Smooth muscle cell (in vitro differentiated cells): ENCODE measurements at regions not wholly inside any gene's neighbourhood (a gene's known extent, or its start where the extent isn't known, plus 50 kb on each side); places are given as distances from the start of the nearest gene placed in this dataset.

Experiments
- DNase-seq: peaks from one replicate; lab custom pipeline; 2025; ENCODE audit not compliant: unreplicated experiment; lab: John Stamatoyannopoulos, UW
- H2AFZ ChIP-seq: fragments of 200-600 bp; sonication (generic); 2 replicates; pipeline ENCODE4 v1.6.0; 2016; ENCODE audit warnings: antibody characterized with exemption, low read depth, mild to moderate bottlenecking
- H3F3A ChIP-seq: fragments of 200-600 bp; sonication (generic); 2 replicates; pipeline ENCODE4 v1.6.0; 2017; ENCODE audit warnings: antibody characterized with exemption, low read depth
- H3K27ac ChIP-seq: fragments of 200-600 bp; sonication (generic); 2 replicates; pipeline ENCODE4 v1.5.1; 2016; ENCODE audit warnings: low read depth, mild to moderate bottlenecking
- H3K27me3 ChIP-seq: fragments of 200-600 bp; sonication (generic); 2 replicates; pipeline ENCODE4 v1.6.1; 2016; ENCODE audit warnings: low read depth, mild to moderate bottlenecking
- H3K36me3 ChIP-seq: fragments of 200-600 bp; sonication (generic); 2 replicates; pipeline ENCODE4 v1.5.1; 2016; ENCODE audit warnings: low read depth
- H3K4me1 ChIP-seq: fragments of 200-600 bp; sonication (generic); 2 replicates; pipeline ENCODE4 v1.5.1; 2016; ENCODE audit warnings: low read depth
- H3K4me2 ChIP-seq: fragments of 200-600 bp; sonication (generic); 2 replicates; pipeline ENCODE4 v1.6.0; 2016; ENCODE audit warnings: mild to moderate bottlenecking
- H3K4me3 ChIP-seq: fragments of 200-600 bp; sonication (generic); 2 replicates; pipeline ENCODE4 v1.5.1; 2016; ENCODE audit warnings: mild to moderate bottlenecking
- H3K79me2 ChIP-seq: fragments of 200-600 bp; sonication (generic); 2 replicates; pipeline ENCODE4 v1.6.0; 2016; ENCODE audit warnings: low read depth, mild to moderate bottlenecking
- H3K9ac ChIP-seq: fragments of 200-600 bp; sonication (generic); 2 replicates; pipeline ENCODE4 v1.6.0; 2016; ENCODE audit warnings: low read depth
- H3K9me3 ChIP-seq: fragments of 200-600 bp; sonication (generic); replicated peaks from 2 replicates; pipeline ENCODE4 v1.5.1; 2016; ENCODE audit warnings: low read depth
- H4K20me1 ChIP-seq: fragments of 200-600 bp; sonication (generic); 2 replicates; pipeline ENCODE4 v1.6.0; 2016; ENCODE audit warnings: low read depth
- WGBS: methylation state at CpG from one replicate; pipeline ENCODE4 v1.1.7; 2016; ENCODE audit warnings: low lambda C conversion rate; 5-methylcytosine and 5-hydroxymethylcytosine counted together
- TF ChIP-seq, protein P1 (sequence below): fragments of 200-600 bp; sonication (generic); IDR thresholded peaks from 2 replicates; pipeline ENCODE4 v1.5.1; 2017; ENCODE audit warnings: borderline replicate concordance, mild to moderate bottlenecking, antibody characterized with exemption; ENCODE audit not compliant: insufficient read depth, poor library complexity, severe bottlenecking

DNA sequence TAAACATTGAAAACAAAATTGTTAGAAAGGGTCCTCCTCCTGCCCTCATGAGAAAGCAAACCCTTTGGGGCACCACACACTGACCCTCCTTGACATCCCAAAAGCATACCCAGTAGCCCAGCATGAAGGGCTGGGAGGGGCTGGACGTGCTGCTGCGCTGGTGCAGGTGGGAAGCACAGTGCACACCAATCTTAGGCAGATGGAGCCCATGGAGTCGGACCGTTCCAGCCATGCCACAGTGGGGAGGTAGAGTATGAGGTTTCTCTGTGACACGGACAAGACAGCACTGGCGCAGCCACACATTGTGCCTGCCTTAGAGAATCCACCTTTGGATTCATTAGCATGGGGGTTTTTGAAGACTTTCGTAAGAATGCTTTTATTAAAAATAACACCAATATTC lies 544.2 kb upstream of the FRG1 start:
- Histone ChIP-seq H3K27ac (no peak overlapping the region), H3K4me2 (no peak overlapping the region), H3K27me3 (no peaks in the 10 kb centered on the region), H4K20me1 (no peaks in the 10 kb centered on the region), H3K4me3 (no peak overlapping the region), H3F3A (no peaks in the 10 kb centered on the region), H3K4me1 (no peaks in the 10 kb centered on the region), H3K36me3 (no peaks in the 10 kb centered on the region), H2AFZ (no peak overlapping the region), H3K9me3 (no peaks in the 10 kb centered on the region), H3K79me2 (no peaks in the 10 kb centered on the region), H3K9ac (no peak overlapping the region)
- DNase-seq = no peak
- TF ChIP-seq, protein P1, sequence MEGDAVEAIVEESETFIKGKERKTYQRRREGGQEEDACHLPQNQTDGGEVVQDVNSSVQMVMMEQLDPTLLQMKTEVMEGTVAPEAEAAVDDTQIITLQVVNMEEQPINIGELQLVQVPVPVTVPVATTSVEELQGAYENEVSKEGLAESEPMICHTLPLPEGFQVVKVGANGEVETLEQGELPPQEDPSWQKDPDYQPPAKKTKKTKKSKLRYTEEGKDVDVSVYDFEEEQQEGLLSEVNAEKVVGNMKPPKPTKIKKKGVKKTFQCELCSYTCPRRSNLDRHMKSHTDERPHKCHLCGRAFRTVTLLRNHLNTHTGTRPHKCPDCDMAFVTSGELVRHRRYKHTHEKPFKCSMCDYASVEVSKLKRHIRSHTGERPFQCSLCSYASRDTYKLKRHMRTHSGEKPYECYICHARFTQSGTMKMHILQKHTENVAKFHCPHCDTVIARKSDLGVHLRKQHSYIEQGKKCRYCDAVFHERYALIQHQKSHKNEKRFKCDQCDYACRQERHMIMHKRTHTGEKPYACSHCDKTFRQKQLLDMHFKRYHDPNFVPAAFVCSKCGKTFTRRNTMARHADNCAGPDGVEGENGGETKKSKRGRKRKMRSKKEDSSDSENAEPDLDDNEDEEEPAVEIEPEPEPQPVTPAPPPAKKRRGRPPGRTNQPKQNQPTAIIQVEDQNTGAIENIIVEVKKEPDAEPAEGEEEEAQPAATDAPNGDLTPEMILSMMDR = no peak
- WGBS = 94% methylated on average over 7 of the region's 7 CpGs

GRCh38 chr4:189404271-189404670 lies 536.4 kb upstream of the FRG1 start:
- Histone ChIP-seq H3K27me3 (no peaks in the 10 kb centered on the region), H3K79me2 (no peaks in the 10 kb centered on the region), H3K4me3 (no peak overlapping the region), H2AFZ (no peak overlapping the region), H3K27ac (no peak overlapping the region), H4K20me1 (no peaks in the 10 kb centered on the region), H3K4me1 (no peaks in the 10 kb centered on the region), H3K9ac (no peak overlapping the region), H3K9me3 (no peaks in the 10 kb centered on the region), H3K4me2 (no peak overlapping the region), H3F3A (no peaks in the 10 kb centered on the region), H3K36me3 (no peaks in the 10 kb centered on the region)
- 100% methylated on average over 1 of the region's 1 CpG for WGBS
- TF ChIP-seq, protein P1 = no peak
- DNase-seq = no peak

- no peak overlapping the region for H3K27ac ChIP-seq
Observed at GRCh38 chr4:189409158-189409557, 531.5 kb upstream of the FRG1 start.

DNA sequence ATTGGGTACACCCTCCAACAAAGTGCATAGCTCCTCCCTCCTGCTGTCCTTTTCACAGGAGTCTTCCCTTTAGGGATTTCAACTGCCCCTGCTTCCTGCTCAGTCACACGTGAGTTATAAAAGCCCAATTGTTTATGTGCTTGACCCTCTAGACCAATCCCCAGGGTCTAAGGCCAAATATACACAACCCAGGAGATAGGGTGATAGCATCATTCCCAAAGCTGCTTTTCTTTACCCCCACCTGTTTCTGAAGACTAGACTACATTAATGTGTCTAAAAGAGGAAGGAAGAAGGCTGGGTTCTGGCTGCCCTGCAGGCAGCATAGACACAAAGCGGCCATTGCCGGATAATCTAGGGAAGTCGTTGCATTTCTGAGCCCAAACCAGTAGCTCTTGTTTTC lies 526.7 kb upstream of the FRG1 start:
- no peaks in the 10 kb centered on the region for H3K27me3 ChIP-seq
- no peak overlapping the region for H3K27ac ChIP-seq
- H3K79me2 ChIP-seq = no peaks in the 10 kb centered on the region
- H3K36me3 ChIP-seq = no peaks in the 10 kb centered on the region
- H4K20me1 ChIP-seq = no peaks in the 10 kb centered on the region
- H3K4me1 ChIP-seq = no peaks in the 10 kb centered on the region
- H2AFZ ChIP-seq = no peak overlapping the region
- WGBS = 80% methylated on average over 4 of the region's 4 CpGs
- H3K9ac ChIP-seq = no peak overlapping the region
- H3K4me3 ChIP-seq = no peak overlapping the region
- no peak overlapping the region for H3K4me2 ChIP-seq
- TF ChIP-seq, protein P1 = no peak
- H3F3A ChIP-seq = no peaks in the 10 kb centered on the region
- DNase-seq = no peak
- no peaks in the 10 kb centered on the region for H3K9me3 ChIP-seq

More at GRCh38 chr4:189409158-189409557, 531.5 kb upstream of the FRG1 start:
- no peak for DNase-seq
- TF ChIP-seq, protein P1 = no peak
- Histone ChIP-seq H3K9ac (no peak overlapping the region), H3F3A (no peaks in the 10 kb centered on the region), H3K4me1 (no peaks in the 10 kb centered on the region), H3K9me3 (no peaks in the 10 kb centered on the region), H3K27me3 (no peaks in the 10 kb centered on the region), H4K20me1 (no peaks in the 10 kb centered on the region), H3K4me2 (no peak overlapping the region), H3K36me3 (no peaks in the 10 kb centered on the region), H2AFZ (no peak overlapping the region), H3K4me3 (no peak overlapping the region), H3K79me2 (no peaks in the 10 kb centered on the region)
- WGBS = 87% methylated on average over 6 of the region's 6 CpGs
